LNCAP (cell line): ENCODE measurements at regions not wholly inside any gene's neighbourhood (a gene's known extent, or its start where the extent isn't known, plus 50 kb on each side); places are given as distances from the start of the nearest gene placed in this dataset.

Experiments used
- TF ChIP-seq, protein P1 (sequence below): fragments of 450-650 bp; IDR thresholded peaks from 2 replicates; pipeline ENCODE4 v1.5.1; 2017; ENCODE audit warnings: mild to moderate bottlenecking

DNA sequence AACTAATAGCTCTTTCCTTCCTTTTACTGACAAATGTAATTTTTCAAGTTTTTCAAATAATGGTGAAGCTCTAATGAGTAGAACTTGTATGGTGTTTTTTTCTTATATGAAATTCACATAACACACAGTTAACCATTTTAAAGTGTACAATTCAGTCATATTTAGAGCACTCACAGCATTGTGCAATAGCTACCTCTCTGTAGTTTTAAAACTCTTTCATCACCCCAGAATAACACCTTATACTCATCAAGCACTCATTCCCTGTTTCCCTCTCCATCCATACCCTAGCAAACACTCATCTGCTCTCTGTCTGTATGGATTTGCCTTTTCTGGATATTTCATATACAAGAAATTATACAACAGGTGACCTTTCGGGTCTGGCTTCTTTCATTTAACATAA is 207.9 kb upstream of the SLC38A2 start:
- TF ChIP-seq, protein P1, sequence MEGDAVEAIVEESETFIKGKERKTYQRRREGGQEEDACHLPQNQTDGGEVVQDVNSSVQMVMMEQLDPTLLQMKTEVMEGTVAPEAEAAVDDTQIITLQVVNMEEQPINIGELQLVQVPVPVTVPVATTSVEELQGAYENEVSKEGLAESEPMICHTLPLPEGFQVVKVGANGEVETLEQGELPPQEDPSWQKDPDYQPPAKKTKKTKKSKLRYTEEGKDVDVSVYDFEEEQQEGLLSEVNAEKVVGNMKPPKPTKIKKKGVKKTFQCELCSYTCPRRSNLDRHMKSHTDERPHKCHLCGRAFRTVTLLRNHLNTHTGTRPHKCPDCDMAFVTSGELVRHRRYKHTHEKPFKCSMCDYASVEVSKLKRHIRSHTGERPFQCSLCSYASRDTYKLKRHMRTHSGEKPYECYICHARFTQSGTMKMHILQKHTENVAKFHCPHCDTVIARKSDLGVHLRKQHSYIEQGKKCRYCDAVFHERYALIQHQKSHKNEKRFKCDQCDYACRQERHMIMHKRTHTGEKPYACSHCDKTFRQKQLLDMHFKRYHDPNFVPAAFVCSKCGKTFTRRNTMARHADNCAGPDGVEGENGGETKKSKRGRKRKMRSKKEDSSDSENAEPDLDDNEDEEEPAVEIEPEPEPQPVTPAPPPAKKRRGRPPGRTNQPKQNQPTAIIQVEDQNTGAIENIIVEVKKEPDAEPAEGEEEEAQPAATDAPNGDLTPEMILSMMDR, result no peak

DNA sequence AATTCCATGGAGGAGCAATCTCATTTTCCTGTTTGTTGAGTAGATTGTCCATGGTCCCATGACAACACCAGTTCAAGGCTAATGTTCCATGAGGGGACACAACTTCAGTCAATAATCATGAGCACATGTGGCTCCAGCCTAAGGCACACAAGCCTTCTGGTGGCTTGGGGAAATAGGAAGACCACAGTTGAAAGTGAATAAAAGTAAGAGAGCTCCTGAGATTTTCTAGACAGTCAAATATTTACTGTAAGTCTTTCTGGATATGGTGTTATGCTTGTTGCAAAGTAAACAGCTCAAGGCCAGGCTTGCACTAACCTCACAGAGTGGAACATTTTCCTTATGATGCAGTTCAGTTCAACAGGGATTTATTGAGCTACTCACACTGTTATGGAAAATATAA is 206.9 kb upstream of the SLC38A2 start:
- TF ChIP-seq, protein P1, result no peak

GRCh38 chr12:46578190-46578982 is 205.8 kb upstream of the SLC38A2 start:
- TF ChIP-seq, protein P1, result no peak

GRCh38 chr12:46577063-46577776 is 204.6 kb upstream of the SLC38A2 start:
- TF ChIP-seq, protein P1, result no peak

GRCh38 chr12:46574847-46575246 is 202.3 kb upstream of the SLC38A2 start:
- TF ChIP-seq, protein P1, result no peak

DNA sequence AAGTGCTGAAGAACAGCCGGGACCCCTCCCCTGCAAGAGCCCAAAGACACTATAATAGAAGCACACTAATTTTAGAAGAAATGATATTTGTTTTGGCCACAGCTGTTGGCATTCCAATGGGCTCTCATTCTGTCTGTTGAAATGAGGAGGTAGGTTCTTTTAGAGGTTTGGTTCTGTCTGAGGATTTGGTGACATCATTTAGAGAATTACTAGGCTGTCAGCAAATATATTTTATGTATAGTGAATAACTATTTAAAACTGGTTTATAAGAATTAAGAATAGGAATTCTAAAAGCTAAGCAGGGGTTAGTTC is 200.7 kb upstream of the SLC38A2 start:
- TF ChIP-seq, protein P1, result no peak

GRCh38 chr12:46572644-46573346 is 200.2 kb upstream of the SLC38A2 start:
- TF ChIP-seq, protein P1, result no peak
